GM18909 (cell line): ENCODE measurements at regions not wholly inside any gene's neighbourhood (a gene's known extent, or its start where the extent isn't known, plus 50 kb on each side); places are given as distances from the start of the nearest gene placed in this dataset.
"Not testable (repeated sequence)": the region's sequence is repeated elsewhere in the genome, so short reads cannot be mapped to it uniquely, and the experiment has no call there.

Source experiments
- ATAC-seq: cut with Tn5 transposase; IDR thresholded peaks from one replicate; pipeline ENCODE4 v1.9.1; 2021; ENCODE audit warnings: mild to moderate bottlenecking; ENCODE audit not compliant: unreplicated experiment, poor library complexity

- ATAC-seq = no peak
These were observed 165.4 kb downstream of the MYCN start for GRCh38 chr2:16105669-16106281.

- no peak for ATAC-seq
These were observed 164.8 kb downstream of the MYCN start for GRCh38 chr2:16104949-16105668.

- no peak for ATAC-seq
These were observed 164.1 kb downstream of the MYCN start for GRCh38 chr2:16104315-16104948.

- ATAC-seq = no peak
These were observed 163.4 kb downstream of the MYCN start for GRCh38 chr2:16103614-16104314.

GRCh38 chr2:16102976-16103380 is 162.6 kb downstream of the MYCN start:
- no peak for ATAC-seq

- ATAC-seq = no peak
These were observed 162.1 kb downstream of the MYCN start for GRCh38 chr2:16102358-16102975.

GRCh38 chr2:16101196-16101595 is 160.8 kb downstream of the MYCN start:
- no peak for ATAC-seq

- ATAC-seq = no peak
These were observed 159.7 kb downstream of the MYCN start for GRCh38 chr2:16100006-16100405.

GRCh38 chr2:16099326-16099725 is 159.0 kb downstream of the MYCN start:
- ATAC-seq = no peak

- no peak for ATAC-seq
These were observed 156.6 kb downstream of the MYCN start for GRCh38 chr2:16096962-16097361.

- ATAC-seq = not testable (repeated sequence)
These were observed 155.1 kb downstream of the MYCN start for GRCh38 chr2:16095483-16095882.

GRCh38 chr2:16094811-16095210 is 154.5 kb downstream of the MYCN start:
- ATAC-seq = no peak

GRCh38 chr2:16093639-16094529 is 153.5 kb downstream of the MYCN start:
- ATAC-seq = no peak

GRCh38 chr2:16092861-16093638 is 152.7 kb downstream of the MYCN start:
- ATAC-seq = no peak

GRCh38 chr2:16091576-16092282 is 151.4 kb downstream of the MYCN start:
- no peak for ATAC-seq

- ATAC-seq = no peak
These were observed 150.6 kb downstream of the MYCN start for GRCh38 chr2:16090650-16091575.

GRCh38 chr2:16089491-16089890 is 149.1 kb downstream of the MYCN start:
- ATAC-seq = not testable (repeated sequence)
